IPS DF 6.9 (cell line): ENCODE measurements at regions not wholly inside any gene's neighbourhood (a gene's known extent, or its start where the extent isn't known, plus 50 kb on each side); places are given as distances from the start of the nearest gene placed in this dataset.
"Not testable (repeated sequence)": the region's sequence is repeated elsewhere in the genome, so short reads cannot be mapped to it uniquely, and the experiment has no call there.

Source experiments
- DNase-seq: peaks from one replicate; pipeline ENCODE4 v3.0.0-alpha.2; 2013; ENCODE audit warnings: low read depth, low spot score
- H3K27ac ChIP-seq: one replicate; pipeline ENCODE4 v1.5.1; 2013; ENCODE audit warnings: low read length, control low read depth
- H3K27me3 ChIP-seq: 2 replicates; pipeline ENCODE4 v1.6.1; 2013; ENCODE audit warnings: mild to moderate bottlenecking, low read length; ENCODE audit not compliant: control insufficient read depth, insufficient read depth
- H3K36me3 ChIP-seq: 2 replicates; pipeline ENCODE4 v1.6.1; 2013; ENCODE audit warnings: low read length; ENCODE audit not compliant: control insufficient read depth, insufficient read depth
- H3K4me1 ChIP-seq: 2 replicates; pipeline ENCODE4 v1.6.1; 2013; ENCODE audit warnings: low read length; ENCODE audit not compliant: control insufficient read depth, insufficient read depth
- H3K4me3 ChIP-seq: 2 replicates; pipeline ENCODE4 v1.5.1; 2013; ENCODE audit warnings: mild to moderate bottlenecking, low read length
- H3K9me3 ChIP-seq: 2 replicates; pipeline ENCODE4 v1.6.1; 2013; ENCODE audit warnings: low read length, inconsistent platforms; ENCODE audit not compliant: control insufficient read depth, insufficient read depth
- WGBS: extraction: QIAGEN DNeasy Blood & Tissue Kit; methylation state at CpG from one replicate; pipeline ENCODE4 v1.1.7; 2013; ENCODE audit warnings: mixed read lengths, missing lambda C conversion rate; ENCODE audit not compliant: insufficient read length, insufficient coverage; 5-methylcytosine and 5-hydroxymethylcytosine counted together

DNA sequence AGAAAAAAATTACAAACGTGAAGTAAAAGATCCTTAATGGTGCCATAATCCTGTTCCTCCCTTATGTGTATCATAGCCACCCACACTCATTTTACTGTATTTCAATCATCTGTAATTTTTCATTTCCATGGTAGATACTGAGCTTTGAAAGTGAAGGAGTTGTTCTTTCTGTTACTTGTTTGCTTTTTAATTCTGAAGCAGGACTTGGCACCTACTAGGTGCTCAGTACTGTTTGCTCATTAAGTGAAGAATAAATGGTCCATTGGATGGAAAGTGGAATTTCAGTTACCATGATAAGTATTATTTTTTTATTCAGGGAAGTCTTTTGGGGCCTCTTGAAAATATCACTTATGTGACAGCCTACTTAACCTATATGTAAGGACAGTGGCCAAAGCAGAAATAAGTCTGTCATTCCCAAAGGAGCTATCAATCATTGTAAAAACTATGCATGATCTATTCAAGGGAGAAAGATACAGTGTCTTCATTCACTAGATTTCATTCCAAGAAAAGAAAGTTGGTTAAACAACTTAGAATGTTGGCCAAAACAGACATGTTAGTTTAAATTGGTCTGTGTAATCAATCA is 1244.4 kb upstream of the SEL1L start:
- Histone ChIP-seq H3K27me3 (no peaks in the 10 kb centered on the region), H3K9me3 (no peaks in the 10 kb centered on the region), H3K36me3 (no peaks in the 10 kb centered on the region), H3K4me1 (no peaks in the 10 kb centered on the region), H3K27ac (no peak overlapping the region), H3K4me3 (no peak overlapping the region)
- no peak for DNase-seq
- no CpG with 5 or more reads among the region's 1 CpG for whole genome bisulfite sequencing

DNA sequence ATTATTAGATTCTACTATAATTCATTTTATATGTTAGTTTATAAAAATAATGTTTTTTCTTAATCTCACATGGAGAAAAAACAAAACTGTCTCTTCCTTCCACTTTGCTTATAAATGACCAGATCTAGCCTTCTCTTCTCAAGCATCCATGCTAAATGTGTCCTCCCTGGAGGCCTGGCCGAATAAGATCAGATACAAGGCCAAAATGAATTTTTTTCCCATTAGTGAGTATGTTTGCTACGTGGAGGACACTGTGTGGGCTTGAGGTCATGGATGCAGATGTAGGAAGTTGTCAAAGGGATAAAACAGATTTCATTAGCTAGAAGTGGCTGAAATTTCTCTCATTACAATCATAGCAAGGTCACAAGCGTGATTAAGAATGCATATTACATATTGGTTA is 1244.9 kb upstream of the SEL1L start:
- Histone ChIP-seq H3K27me3 (no peaks in the 10 kb centered on the region), H3K4me3 (no peak overlapping the region), H3K27ac (no peak overlapping the region), H3K4me1 (no peaks in the 10 kb centered on the region), H3K9me3 (no peaks in the 10 kb centered on the region), H3K36me3 (no peaks in the 10 kb centered on the region)
- WGBS, result no CpG with 5 or more reads among the region's 3 CpGs
- no peak for DNase-seq

DNA sequence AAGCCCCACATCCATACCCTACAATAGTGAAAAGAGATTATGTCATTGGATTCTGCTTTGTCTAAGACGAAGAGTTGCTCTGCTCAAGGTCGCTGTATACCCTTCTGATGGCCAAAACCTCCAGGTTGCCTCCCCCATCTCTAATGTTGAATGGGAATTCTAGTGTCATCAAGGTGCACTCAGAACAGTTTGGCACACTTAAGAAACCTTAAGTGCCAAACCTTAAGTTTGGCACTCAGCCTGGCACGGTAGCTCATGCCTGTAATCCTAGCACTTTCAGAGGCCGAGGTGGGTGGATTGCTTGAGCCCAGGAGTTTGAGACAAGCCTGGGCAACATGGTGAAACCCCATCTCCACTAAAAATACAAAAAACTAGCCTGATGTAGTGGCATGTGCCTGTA is 1245.6 kb upstream of the SEL1L start:
- WGBS, result no CpG with 5 or more reads among the region's 4 CpGs

DNA sequence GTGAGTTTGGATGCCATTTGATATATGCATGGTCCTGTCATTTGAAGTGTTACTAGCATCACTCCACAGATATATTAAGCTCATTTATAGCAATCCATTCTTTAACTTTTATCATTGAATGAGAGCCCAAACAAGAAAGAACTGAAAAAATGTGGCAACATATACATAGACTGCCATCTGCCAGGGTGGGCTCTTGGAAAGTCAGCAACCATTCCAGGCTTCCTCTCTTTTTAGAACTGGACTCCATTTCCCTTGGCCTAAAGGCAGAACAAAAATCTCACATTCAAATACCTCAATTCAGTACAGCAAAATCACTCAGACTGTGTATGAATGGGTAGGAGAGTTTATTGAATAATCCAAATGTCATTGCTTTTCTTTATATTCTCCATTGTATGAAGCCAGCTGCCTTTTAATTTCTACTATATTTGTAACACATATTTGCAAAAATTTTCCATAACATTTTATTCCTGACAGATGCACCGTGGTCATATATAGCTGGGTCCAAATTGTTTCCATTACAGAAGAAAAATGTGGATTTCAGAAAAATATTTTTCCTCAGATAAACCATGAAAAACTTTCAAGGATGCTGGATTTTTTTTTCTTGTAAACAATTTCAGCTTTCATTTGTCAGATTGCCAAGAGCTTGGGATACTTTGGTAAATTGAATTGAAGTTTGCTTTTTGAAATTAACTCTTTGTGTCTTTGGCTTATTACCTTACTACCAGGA is 1252.3 kb upstream of the SEL1L start:
- DNase-seq, result no peak
- H3K36me3 ChIP-seq, result no peaks in the 10 kb centered on the region
- WGBS, result no CpG with 5 or more reads among the region's 1 CpG
- no peaks in the 10 kb centered on the region for H3K4me1 ChIP-seq
- no peaks in the 10 kb centered on the region for H3K27me3 ChIP-seq
- H3K27ac ChIP-seq, result no peak overlapping the region
- no peaks in the 10 kb centered on the region for H3K9me3 ChIP-seq
- no peak overlapping the region for H3K4me3 ChIP-seq

More for the DNA sequence above, 1245.6 kb upstream of the SEL1L start:
- Histone ChIP-seq H3K9me3 (no peaks in the 10 kb centered on the region), H3K27ac (no peak overlapping the region), H3K4me1 (no peaks in the 10 kb centered on the region), H3K27me3 (no peaks in the 10 kb centered on the region), H3K4me3 (no peak overlapping the region), H3K36me3 (no peaks in the 10 kb centered on the region)
- no peak for DNase-seq

DNA sequence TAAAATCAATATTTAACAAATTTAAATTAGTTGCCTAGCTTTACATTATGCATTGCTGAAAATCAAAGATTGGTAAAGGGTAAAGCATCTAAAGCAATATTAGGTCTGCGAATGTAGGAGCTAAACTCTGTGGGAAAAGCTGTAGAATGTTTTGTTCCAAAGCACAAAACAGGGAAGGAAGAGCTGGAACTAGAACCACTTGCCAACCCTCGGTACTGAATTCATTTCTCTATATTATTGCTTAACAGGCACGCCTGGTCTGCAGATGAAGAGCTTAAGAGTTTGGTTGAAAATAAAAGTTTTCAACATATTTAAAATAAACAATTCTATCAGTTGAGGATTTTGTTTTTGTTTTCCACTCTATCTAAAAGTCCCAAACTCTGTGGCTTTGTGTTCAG is 1252.8 kb upstream of the SEL1L start:
- Histone ChIP-seq H3K4me1 (no peaks in the 10 kb centered on the region), H3K27ac (no peak overlapping the region), H3K27me3 (no peaks in the 10 kb centered on the region), H3K4me3 (no peak overlapping the region), H3K9me3 (no peaks in the 10 kb centered on the region), H3K36me3 (no peaks in the 10 kb centered on the region)
- DNase-seq, result no peak
- no CpG with 5 or more reads among the region's 3 CpGs for whole genome bisulfite sequencing

DNA sequence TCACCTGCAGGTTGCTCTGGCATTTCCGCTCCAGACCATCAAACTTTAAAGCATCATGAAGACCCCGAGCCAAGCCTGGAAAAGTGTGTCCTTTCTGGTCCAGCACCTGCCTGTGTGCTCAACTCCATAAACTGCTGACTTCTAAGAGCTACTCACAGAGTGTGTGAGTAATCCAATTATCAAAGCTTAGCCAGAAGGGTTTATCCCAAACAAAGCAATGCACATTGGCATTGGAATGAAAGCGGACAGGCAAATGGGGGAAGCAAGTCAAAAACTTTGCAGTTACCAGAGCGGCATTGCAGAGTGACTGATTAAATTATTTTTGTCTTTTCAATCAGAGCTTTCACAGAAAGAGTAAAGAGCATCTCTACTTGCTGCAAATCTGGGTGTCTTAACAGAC is 1262.4 kb upstream of the SEL1L start:
- H3K4me1 ChIP-seq, result no peaks in the 10 kb centered on the region
- H3K36me3 ChIP-seq, result no peaks in the 10 kb centered on the region
- DNase-seq, result no peak
- no CpG with 5 or more reads among the region's 4 CpGs for WGBS
- H3K27me3 ChIP-seq, result no peaks in the 10 kb centered on the region
- no peak overlapping the region for H3K27ac ChIP-seq
- H3K4me3 ChIP-seq, result no peak overlapping the region
- H3K9me3 ChIP-seq, result no peaks in the 10 kb centered on the region

DNA sequence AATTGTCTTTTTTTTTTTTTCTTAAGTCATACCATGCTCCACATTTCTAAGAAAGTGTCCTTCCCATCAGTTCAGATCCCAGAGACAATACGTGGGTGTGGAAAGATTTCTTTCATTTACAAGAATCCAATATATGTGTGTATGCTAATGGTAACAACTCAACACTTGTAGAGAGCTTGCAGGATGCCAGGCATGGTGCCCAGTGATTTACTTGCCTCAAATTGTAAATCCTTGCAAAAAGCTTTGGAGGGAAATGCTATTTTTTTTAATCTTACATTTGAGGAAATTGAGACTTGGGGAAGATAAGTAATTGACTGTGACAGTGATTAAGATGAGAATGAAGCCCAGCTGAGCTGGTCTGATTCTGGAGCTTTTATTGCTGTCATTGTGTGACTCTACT is 1264.6 kb upstream of the SEL1L start:
- H3K36me3 ChIP-seq, result no peaks in the 10 kb centered on the region
- no peak for DNase-seq
- no peaks in the 10 kb centered on the region for H3K9me3 ChIP-seq
- no peaks in the 10 kb centered on the region for H3K4me1 ChIP-seq
- H3K4me3 ChIP-seq, result no peak overlapping the region
- no CpG with 5 or more reads among the region's 1 CpG for WGBS
- H3K27me3 ChIP-seq, result no peaks in the 10 kb centered on the region
- no peak overlapping the region for H3K27ac ChIP-seq

DNA sequence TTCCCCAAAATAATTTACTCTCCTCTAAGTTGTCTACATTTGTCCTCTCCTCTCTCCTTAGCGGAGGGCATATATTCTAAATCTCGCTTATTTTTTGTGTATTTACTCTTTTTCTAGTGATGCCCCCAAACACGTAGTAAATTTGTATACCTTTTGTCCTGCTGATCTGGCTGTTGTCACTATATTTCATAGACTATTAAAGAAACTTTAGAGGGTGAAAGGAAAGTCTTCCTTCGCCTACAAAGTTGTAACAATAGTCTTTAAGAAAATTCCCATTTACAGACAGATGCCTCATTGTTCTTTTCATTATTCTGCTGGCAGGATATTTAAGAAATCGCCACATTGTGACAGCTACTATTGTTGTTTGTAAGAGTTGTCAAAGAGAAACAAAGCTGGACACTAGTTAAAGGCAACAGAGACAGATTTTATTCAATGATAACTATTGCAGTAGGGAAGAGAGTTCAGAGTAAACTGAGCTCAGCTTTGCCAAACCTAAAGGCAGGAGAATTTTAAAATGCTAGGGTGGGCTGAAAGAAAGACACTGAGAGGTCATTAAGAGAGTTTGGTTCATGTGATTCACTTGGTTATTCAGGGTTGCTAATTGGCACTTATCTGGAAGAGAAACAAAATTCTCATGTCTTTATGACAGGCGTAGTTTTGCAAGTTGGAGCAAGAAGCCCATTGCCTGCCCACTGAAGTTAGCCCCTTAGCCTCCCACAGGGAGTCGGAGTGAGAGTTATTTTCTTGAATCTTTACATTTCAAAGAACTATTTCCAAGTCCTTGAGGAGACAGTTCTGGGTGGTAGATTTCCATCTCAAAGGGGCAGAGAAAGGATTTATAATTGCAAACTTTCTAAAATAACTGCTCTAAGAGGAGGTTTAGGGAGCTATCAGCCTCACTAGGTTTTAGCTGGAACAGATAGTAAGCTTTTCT is 1272.5 kb upstream of the SEL1L start:
- Histone ChIP-seq H3K27ac (no peak overlapping the region), H3K36me3 (no peaks in the 10 kb centered on the region), H3K4me1 (no peaks in the 10 kb centered on the region), H3K4me3 (no peak overlapping the region), H3K27me3 (peaks cover 8% of the 10 kb centered on the region; the same call in 1 of the 2 replicates), H3K9me3 (no peaks in the 10 kb centered on the region)
- WGBS, result no CpG with 5 or more reads among the region's 7 CpGs
- peak; percentile 4 for DNase-seq

DNA sequence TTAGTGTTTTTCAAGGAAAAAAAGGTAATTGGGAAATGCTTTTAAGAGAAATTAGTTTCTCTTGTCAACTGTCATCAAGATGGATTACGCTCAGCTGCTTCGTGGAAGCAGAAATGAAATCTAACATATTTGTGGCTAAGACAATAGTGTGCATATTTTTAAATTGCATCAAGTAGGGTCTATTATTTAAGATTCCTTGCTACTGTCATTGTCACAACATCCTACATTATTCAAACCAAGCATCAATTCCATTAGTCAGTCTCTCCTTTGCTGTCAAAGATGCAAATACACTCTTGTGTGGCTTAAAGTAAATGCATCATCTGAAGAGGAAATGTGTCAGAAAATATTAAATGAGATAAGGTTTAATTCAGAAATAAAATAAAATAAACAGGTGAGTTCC is 1277.6 kb upstream of the SEL1L start:
- no CpG with 5 or more reads among the region's 2 CpGs for WGBS
- no peak for DNase-seq
- no peak overlapping the region for H3K27ac ChIP-seq

DNA sequence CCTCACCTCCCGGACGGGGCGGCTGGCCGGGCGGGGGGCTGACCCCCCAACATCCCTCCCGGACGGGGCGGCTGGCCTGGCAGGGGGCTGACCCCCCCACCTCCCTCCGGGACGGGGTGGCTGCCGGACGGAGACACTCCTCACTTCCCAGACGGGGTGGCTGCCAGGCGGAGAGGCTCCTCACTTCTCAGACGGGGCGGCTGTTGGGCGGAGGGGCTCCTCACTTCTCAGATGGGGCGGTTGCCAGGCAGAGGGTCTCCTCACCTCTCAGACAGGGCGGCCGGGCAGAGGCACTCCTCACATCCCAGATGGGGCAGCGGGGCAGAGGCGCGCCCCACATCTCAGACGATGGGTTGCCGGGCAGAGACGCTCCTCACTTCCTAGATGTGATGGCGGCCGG is 1280.7 kb upstream of the SEL1L start:
- H3K4me3 ChIP-seq, H3K4me1 ChIP-seq, H3K27me3 ChIP-seq, H3K27ac ChIP-seq, H3K36me3 ChIP-seq, H3K9me3 ChIP-seq, DNase-seq: not testable (repeated sequence)
- WGBS, result no CpG with 5 or more reads among the region's 28 CpGs

More for the DNA sequence above, 1277.6 kb upstream of the SEL1L start:
- Histone ChIP-seq H3K4me1 (no peaks in the 10 kb centered on the region), H3K9me3 (no peaks in the 10 kb centered on the region), H3K27me3 (peaks cover 4% of the 10 kb centered on the region; the same call in 1 of the 2 replicates), H3K4me3 (no peak overlapping the region), H3K36me3 (no peaks in the 10 kb centered on the region)
